ENCODE measurements at regions not wholly inside any gene's neighbourhood (a gene's known extent, or its start where the extent isn't known, plus 50 kb on each side); places are given as distances from the start of the nearest gene placed in this dataset.
"Not testable (repeated sequence)": the region's sequence is repeated elsewhere in the genome, so short reads cannot be mapped to it uniquely, and the experiment has no call there.

DNA sequence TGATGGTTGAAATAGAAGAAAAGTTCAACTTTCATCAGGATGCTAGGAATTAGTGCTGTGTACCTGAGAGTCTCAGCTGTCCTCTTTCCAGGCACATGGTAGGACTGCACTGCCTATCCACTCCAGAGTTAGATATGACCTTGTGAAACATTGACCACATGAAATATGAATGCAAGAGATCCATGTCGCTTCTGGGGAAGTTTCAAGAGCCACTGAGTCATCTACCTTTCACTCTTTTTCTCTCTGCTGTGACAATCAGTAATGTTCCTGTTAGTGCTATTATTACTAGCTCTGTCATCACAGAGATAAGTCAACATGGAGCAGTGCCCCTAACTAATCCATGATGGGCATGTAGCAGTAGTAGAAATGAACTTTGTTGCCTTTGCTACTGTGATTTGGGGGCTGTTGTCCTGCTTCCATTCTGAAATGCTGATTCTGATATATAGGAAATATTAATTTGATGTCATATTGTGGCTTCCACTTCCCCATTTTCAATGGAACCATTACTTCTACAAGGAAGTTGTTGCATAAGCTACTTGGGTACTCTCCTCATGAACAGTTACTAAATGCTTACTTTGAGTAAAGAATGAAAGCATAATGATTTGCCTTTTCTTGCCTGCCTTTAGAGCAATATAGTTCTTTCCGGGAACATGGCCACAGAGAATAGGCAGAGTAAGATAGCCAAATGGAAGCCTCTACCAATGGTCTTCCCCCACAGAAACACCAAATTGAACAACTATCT lies 192.8 kb upstream of the ZNF521 start:
- DNase-seq = no peak

DNA sequence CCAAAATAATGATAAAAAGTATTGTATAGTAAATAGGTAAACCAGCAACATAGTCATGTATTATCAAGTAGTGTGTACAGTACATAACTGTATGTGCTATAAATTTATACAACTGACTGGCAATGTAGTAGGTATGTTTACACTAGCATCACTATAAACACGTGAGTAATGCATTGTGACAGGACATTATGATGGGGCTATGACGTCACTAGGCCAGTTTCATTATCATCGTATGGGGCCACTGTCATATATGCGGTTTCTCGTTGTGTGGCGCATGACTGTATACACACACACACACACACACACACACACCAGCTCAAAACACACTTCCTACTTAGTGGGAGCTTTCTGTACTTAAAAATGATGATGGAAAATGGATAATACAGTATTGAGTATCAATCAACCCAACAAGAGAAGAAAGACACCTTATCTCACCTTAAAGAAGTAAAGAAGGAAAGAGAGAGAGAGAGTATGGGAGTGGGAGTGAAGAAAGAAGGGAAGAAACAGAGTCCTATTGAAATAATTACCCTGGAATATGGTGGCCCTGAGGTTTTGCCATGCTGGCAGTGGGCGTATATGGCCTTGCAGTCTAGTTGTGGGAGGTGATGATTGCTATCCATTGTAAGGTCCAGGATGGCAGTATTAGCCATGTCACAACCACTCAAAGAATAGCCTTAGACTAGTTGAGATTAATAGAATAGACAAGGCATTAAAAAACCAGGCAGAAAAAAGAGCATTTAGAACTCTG lies 186.4 kb upstream of the ZNF521 start:
- DNase-seq = no peak

DNA sequence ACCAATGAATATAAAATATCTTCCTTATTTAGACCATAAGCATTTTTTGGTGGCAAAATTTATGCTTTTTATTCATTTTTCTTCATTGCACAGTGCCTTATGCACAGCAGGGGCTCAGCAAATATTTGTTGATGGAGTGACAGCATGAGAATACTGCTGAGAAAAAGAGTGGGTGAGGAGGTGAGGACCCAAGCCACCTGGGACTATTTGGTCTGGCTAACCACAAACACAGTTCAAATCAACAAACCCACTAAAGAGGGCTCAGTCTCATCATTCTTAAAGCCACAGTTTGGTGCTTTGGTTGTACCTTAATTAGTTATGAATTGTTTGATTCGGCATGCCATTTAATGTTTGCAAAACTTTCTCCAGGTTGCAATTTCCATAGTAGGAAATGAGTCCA lies 183.5 kb upstream of the ZNF521 start:
- no peak for DNase-seq

DNA sequence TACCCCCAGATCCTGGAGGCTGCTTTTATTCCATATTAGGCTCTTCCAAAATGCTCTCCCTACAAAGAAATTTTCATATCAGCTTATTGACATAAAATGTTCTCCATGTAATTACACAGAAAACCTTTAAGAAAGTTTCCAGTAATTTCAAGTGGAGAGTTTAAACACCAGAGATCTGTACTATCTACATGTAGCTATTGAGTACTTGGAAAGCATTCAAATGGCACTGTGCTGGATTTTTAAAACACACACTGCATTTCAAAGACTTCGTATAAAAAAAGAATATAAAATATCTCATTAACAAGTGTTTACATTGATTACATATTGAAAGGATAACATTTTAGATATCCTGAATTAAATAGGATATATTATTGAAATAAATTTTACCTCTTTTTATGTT lies 182.4 kb upstream of the ZNF521 start:
- no peak for DNase-seq

DNA sequence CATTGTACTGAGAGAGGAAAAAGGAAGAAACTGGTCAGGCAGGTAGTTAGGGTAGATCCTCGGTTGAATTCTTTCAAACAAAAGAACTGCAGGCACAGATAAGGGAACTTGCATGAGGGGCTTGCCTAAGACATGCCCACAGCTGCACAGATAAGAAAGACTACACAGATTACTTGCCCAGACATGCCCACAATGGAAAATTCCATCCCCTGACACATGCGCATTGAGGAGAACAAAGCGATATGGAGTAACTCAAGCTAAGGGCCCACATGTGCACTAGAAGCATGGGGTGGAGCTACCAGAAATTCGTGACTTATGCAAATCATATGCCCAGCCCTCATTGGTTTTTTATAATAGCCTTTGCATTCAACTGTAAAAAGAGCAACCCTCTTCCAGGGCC lies 181.3 kb upstream of the ZNF521 start:
- DNase-seq = no peak

DNA sequence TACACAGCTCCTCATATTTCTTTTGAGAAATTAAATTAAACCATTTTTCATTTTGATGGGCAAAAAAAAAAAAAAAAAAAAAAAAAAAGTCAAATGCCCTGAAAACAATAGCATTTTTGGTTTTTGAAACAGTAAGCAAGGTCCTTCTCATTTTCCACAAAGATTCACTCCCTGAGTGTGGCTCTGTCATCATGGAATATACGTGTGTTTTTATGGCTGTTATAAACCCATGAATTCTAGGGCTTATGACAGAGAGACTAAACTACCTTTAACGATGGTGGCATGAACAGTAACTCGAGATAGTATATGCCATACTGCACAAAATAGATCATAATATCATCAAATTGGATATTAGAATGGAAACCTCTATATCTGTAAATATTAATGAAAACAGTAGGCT lies 179.2 kb upstream of the ZNF521 start:
- DNase-seq = no peak

DNA sequence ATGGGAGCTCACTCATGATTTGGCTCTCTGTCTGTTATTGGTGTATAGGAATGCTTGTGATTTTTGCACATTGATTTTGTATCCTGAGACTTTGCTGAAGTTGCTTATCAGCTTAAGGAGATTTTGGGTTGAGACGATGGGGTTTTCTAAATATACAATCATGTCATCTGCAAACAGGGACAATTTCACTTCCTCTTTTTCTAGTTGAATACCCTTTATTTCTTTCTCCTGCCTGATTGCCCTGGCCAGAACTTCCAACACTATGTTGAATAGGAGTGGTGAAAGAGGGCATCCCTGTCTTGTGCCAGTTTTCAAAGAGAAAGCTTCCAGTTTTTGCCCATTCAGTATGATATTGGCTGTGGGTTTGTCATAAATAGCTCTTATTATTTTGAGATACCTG lies 173.8 kb upstream of the ZNF521 start:
- DNase-seq = not testable (repeated sequence)

DNA sequence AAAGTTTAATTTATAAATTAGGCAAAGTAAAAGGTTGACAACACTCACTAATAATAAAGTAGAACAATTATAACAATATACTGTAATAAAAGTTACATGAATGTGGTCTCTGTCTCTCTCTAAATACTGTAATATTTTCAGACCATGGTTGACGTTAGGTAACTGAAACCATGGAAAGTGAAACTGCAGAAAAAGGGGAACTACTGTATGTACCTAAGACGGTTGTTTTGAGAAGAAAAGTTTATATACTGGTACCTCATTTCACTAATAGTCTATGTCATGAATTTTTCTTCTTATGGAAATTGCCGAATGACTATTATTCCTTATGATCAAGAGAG lies 166.7 kb upstream of the ZNF521 start:
- no peak for DNase-seq

DNA sequence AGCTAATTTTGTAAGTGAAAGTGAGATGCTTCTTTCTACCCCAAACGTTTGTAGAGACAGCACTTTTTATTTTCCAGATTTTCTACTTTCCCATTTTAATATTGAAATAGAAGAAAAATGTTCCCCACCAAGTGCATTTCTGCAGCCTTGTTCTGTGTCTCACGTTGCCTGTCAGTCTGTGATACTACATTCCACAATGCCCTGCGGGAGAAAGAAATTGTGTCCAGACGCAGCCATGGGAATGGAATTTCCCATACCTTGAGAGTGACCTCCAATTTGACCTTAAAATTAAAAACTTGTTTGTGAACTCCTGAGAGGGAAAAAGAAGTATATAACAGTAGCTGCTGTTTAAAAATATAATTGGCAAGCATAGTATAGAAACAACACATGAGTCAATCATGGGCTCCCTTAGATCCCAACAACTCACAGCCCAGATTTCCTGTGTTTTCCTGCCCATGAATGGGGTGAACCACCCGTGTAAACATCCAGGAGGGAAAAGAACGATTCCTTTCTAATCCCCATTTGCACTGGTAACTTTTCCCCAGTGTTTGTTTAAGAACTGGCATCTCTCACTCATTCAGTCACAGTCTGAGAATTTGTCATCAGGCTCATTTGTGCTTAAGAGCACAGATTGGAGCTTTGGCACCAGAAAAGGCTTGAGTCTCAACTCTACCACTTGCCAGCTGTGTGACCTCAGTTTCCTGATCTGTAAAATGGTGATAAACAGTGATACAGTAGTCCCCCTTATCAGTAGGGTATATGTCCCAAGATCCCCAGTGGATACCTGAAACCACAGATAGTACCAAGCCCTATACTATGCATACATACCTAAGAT lies 166.1 kb upstream of the ZNF521 start:
- DNase-seq = no peak

DNA sequence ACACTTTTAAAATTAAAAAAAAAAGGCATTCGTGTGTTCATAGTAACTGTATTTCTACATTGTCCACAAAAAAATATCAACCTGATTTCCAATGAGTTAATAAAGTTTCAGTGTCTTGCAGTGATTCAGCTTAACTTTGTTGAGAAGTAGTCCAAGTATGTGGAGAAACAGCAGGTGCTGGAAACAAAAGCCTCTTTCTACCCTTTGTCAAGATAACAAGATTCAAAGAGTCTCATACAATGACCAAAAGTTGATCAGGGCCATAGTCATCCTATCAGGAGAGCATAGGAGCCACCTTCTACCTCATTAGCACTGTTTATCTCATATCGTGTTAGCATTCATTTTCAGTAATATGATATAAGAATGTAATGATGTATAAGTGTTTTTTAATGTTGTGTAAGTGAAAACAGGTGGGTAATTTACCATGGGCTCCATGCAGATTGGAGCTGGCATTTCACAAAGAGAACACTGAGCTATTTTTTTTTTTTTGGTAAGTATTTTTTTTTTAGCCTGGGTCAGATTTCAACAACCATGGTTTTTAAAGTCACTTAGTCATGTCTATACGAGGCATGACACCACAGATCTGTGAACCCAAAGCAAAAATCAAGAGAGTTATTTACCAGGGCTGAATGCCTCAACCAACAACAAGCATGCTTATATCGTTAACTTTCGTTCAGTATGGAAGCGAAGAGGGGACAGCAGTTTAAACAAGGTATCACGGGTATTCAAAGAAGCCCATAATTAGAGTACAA lies 165.0 kb upstream of the ZNF521 start:
- DNase-seq = no peak

DNA sequence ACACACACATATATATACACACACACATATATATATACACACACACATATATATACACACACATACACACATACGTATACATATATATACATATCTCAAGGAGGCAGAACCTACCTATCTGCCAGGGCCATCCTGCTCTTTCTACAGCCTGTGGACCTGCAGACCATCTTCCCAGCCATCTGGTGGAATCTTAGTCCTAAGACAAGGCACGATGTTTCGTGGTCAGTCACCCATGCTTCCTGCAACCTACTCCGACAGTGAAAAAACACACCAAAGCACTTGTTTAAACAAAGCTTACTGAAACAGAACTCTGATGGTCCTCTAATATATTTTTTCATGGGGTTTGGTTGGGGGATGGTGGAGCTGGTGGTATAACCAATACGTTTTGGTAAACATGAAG lies 164.2 kb upstream of the ZNF521 start:
- DNase-seq = no peak

DNA sequence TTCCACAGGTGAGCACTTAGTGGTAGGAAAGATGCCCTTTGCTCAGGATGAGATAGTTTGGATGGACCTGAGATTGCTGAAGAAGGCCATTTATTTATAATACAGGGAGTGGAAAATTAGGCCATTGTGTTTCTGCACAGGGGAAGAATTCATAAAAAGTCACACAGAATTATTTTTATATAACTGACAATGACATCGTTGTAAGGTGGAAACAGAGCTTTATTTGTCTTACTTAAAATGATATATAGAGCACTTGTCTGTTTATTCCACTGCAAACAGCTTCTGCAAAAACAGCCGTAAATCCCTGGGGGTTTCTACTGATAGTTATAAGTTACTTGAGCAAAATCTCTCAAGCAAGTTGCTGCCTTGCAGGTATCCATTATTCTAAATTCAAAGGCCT lies 158.1 kb upstream of the ZNF521 start:
- no peak for DNase-seq

DNA sequence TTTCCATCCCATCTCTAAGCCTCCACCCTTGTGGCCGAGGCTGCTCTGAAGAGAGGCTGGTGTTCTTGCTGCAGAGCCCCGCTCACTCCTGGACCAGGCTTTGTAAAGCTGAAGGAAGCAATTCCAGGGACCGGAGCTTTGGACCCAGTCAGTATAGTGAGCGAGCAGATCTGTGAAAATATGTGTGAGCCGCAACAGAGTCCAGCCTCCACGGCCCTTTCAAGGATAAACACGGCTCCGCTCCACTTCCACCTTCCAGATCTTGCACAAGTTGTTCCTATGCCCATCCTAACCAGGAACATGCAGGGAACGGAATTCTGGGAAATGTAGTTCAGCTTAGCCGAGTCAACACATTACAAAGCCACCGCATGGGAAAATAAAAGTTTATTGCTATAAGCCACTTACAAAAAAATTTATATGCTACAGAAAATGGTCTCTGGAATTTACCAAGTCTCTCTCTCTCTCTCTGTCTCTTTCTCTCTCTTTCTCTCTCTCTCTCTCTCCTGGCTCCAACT lies 151.7 kb upstream of the ZNF521 start:
- no peak for DNase-seq

DNA sequence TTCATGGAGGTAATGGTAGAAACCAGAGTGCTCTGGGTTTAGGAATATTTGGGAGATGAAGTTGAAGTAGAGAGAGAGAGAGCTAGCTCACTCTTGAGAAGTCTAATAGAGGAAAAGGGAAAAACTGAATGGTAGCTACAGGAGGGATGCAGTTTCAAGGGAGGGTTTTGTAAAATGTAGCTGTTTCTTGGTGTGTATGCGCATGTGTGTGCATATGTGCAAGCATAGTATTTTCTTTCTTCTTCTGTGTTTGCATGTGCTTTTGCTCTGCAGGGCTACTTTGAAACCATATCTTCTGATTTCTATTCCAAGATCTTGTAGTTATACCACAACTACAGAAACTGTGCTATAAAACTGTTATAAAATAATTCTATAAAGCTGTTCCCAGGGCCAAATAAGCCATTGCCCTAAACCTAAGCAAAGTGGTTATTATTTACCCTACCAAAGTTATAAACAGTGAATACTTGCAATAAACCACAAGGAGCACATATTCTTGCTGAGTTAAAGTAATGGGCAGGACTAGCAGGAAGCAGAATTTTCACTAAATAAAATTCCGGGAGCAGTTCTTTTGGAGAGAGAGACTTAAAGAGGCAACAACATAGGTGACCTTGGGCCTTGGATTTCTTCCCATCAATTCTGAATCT lies 145.3 kb upstream of the ZNF521 start:
- no peak for DNase-seq

DNA sequence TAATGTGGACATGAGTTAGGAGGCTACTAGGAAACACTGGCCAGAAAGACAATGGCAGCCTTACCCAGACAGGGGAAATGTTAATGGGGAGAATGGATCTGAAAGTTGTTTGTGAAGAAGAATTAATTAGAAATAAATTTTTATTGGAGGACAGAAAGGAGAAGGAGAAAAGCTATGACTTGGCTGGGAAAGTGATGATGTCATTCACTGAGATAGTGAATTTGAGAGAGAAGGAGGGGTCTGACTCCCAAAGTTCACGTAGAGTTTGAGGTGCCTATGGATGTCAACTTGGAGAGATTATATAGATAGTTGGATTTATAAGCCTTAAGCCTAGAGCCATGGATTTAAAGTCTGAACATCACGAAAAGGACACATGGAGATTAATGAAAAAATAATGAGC lies 144.6 kb upstream of the ZNF521 start:
- DNase-seq = no peak

DNA sequence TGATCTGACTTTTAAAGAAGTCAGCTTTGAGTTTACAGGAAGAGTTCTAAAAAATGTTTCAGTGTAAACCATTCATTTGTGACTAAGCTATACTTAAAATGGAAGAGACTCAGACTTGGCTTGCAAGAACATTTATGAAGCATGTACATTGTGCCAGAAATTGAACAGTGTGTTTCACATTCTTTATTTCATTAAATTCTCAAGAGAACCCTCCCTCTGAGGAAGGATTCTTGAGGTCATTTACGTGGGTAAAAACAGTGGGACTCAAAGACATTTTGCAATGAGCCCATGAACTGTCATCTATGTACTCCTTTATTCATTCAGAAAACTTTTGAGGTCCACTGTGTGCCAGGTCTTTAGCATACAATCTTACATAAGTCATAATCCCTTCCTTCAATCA lies 143.6 kb upstream of the ZNF521 start:
- DNase-seq = no peak

DNA sequence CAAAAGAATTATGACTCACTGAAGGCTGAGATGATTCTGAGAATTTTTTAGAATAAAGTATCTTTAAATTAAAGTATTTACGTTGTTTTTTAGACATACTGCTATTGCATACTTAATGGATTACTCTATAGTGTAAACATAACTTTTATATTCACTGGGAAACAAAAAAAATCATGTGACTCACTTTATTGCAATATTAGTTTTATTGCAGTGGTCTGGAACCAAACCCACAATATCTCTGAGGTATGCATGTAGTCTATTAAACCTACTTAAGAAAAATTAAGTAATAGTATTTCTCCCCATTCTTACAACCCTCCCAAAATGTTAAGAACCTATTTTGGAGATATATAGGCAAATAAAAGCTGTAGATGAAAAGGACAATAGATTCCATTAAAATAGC lies 142.9 kb upstream of the ZNF521 start:
- DNase-seq = no peak

DNA sequence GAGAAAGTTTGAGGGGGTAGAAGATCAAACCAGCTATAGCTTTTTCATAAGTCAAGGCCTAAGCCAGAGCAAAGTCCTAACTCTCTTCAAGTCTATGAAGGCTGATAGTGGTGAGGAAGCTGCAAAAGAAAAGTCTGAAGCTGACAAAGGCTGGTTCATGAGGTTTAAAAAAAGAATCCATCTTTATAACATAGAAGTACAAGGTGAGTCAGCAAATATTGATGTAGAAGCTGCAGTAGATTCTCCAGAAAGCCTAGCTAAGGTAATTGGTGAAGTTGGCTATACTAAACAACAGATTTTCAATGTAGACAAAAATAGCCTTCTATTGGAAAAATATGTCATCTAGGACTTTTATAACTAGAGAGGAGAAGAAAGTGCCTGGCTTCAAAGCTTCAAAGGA lies 141.4 kb upstream of the ZNF521 start:
- DNase-seq = no peak

DNA sequence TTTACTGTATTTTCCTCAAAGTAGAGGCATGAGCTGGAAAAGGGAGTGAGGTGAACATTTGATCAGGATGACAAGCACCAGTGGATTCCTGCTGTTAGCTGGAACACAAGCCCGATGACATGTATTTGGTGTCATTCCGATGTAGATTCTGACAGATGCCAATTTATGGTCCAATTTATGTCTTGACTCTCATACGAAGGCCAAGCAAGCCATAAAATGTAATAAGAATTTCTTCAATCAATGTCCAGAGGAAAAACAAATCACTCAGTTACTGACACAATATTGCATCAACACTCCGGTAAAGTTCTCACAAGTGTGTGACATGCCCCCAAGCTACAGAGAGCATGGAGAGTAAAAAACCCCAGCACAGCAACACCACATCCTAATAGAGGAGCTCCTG lies 138.3 kb upstream of the ZNF521 start:
- DNase-seq = no peak

DNA sequence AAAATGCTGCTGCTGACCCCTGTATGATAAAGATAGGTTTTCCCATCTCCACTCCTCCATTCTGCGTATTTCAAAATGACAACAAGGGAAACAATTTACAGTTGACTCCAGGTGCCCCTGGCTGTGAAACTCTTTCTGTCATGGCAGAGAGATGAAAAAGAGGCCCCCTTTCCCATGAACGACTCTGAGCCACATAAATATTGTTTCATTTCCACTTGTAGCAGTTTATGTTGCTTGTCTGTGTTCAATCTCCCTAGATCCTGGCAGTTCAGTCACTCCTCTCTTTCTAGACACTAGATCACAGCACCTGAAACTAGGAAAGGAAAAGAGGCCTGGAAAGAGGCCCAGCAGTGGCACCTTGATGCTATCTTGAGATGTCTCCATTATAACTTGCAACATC lies 121.0 kb upstream of the ZNF521 start:
- DNase-seq = no peak

DNA sequence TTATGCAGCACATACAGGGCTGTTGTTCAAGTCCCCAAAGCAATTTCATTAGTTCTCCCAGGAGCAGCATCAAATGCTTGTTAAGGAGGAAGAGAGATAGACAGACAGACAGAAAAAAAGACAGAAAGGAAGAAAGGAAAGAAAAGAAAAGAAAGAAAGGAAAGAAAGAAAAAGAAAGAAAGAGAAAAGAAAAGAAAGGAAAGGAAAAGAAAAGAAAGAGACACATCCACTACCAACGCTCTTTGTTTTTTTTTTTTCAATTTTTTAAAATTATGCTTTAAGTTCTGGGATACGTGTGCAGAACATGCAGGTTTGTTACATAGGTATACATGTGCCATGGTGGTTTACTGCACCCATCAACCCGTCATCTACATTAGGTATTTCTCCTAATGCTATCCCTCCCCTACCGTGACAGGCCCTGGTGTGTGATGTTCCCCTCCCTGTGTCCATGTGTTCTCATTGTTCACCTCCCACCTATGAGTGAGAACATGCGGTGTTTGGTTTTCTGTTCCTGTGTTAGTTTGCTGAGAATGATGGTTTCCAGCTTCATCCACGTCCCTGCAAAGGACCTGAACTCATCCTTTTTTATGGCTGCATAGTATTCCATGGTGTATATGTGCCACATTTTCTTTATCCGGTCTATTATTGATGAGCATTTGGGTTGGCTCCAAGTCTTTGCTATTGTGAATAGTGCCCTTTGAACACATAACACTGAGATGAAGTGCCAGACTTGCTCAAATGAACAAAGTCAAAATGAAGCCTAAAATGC lies 119.0 kb upstream of the ZNF521 start:
- DNase-seq = not testable (repeated sequence)

DNA sequence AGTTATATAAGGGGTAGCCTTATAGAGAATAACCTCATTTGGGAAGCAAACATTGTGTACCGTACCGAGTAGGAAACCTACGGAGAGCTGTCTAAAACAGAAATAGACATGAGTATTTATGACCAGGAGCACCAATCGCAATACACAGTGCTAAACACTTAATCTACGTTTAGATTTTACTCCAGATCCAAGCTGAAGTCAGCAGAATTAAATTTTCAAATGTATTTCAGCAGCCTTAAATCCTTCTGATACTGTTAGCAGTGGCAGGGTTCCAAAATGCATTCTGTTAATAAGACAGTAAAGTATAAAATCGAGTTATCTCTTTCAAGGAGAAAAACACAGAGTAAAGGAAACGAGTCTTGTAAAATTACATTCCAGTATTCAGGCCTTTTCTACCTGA lies 118.1 kb upstream of the ZNF521 start:
- DNase-seq = no peak

Data from CD4-positive, alpha-beta T cell treated with Interleukin-4 for 4 hours (primary cell).